Activated CD8-positive, alpha-beta T cell treated with anti-CD3 and anti-CD28 coated beads for 36 hours (primary cell): ENCODE measurements at regions not wholly inside any gene's neighbourhood (a gene's known extent, or its start where the extent isn't known, plus 50 kb on each side); places are given as distances from the start of the nearest gene placed in this dataset. TPM values are rescaled to one million over a fixed set of nuclear protein-coding genes. Genes with fewer than 3 reads are reported as not detected.

ENCODE experiments used
- ATAC-seq: fragments of 200-7000 bp; cut with Tn5 transposase; one replicate; pipeline ENCODE4 v1.10.0; 2021; ENCODE audit warnings: mild to moderate bottlenecking, moderate library complexity
- CTCF ChIA-PET: fragments of 350-600 bp; sonication (Branson Sonifier 250); formaldehyde crosslinking; loops from one replicate; lab custom pipeline; 2021; ENCODE audit warnings: antibody characterized with exemption; lab: Charles Lee
- POLR2A ChIA-PET: fragments of 350-600 bp; sonication (Branson Sonifier 250); formaldehyde crosslinking; loops from one replicate; lab custom pipeline; 2021; ENCODE audit warnings: antibody characterized with exemption; lab: Charles Lee
- DNase-seq: peaks from one replicate; pipeline ENCODE4 v3.0.0-alpha.2; 2020
- H3K27ac Mint-ChIP-seq: one replicate; pipeline ENCODE4 v1.8.0; 2021; ENCODE audit warnings: mild to moderate bottlenecking, mixed read lengths
- H3K27me3 Mint-ChIP-seq: one replicate; pipeline ENCODE4 v1.8.0; 2021; ENCODE audit warnings: mixed read lengths
- H3K36me3 Mint-ChIP-seq: one replicate; pipeline ENCODE4 v1.8.0; 2021; ENCODE audit warnings: low read depth, mixed read lengths
- H3K4me1 Mint-ChIP-seq: one replicate; pipeline ENCODE4 v1.8.0; 2021; ENCODE audit warnings: low read depth, mixed read lengths
- H3K4me3 Mint-ChIP-seq: one replicate; pipeline ENCODE4 v1.8.0; 2021; ENCODE audit warnings: mild to moderate bottlenecking, moderate library complexity, mixed read lengths
- H3K9me3 Mint-ChIP-seq: one replicate; pipeline ENCODE4 v1.8.0; 2021; ENCODE audit warnings: mixed read lengths
- intact Hi-C: fragments of 100-400 bp; cut with micrococcal nuclease; formaldehyde crosslinking; loops from one replicate; pipeline ENCODE4 v1.10.0; 2022
- microRNA-seq: library from miRNA; unstranded; fragments of <30 nt; microRNA quantifications from one replicate; pipeline ENCODE4 v1.2.0, GENCODE V29; 2022; ENCODE audit warnings: borderline microRNAs expressed, borderline replicate concordance
- TF ChIP-seq, protein P1 (sequence below): fragments of 200-600 bp; IDR thresholded peaks from one replicate; pipeline ENCODE4 v1.8.0; 2022; ENCODE audit warnings: antibody characterized with exemption, mild to moderate bottlenecking

DNA sequence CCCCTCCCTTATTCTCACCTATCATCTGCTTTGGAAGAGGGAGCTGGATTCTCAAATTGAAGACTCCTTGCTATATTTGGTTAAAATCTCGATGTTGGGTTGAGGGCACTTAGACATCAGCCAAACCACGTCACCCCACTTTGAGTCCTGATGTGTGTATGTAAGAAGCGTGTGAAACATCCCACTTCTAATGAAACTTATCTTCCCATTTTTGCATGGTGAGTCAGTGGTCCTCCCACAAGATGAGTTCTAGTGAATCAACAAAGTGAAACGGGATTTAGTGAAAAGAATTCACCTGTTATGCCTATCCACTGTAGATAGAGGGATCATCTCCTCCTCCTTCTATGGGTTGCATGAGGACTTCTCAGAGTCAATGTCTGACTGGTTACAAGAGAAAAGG is 51.4 kb upstream of the SPRED2 start:
- H3K36me3 Mint-ChIP-seq: no peaks in the 10 kb centered on the region
- H3K4me3 Mint-ChIP-seq: no peak overlapping the region
- ChIA-PET CTCF (no interaction called here), POLR2A (no interaction called here)
- no peaks in the 10 kb centered on the region for H3K4me1 Mint-ChIP-seq
- intact Hi-C loops: no loop called here
- no peak for ATAC-seq
- H3K27me3 Mint-ChIP-seq: peaks cover 5% of the 10 kb centered on the region
- H3K9me3 Mint-ChIP-seq: peaks cover 1% of the 10 kb centered on the region
- no peak overlapping the region for H3K27ac Mint-ChIP-seq
- no peak for DNase-seq
- TF ChIP-seq, protein P1, sequence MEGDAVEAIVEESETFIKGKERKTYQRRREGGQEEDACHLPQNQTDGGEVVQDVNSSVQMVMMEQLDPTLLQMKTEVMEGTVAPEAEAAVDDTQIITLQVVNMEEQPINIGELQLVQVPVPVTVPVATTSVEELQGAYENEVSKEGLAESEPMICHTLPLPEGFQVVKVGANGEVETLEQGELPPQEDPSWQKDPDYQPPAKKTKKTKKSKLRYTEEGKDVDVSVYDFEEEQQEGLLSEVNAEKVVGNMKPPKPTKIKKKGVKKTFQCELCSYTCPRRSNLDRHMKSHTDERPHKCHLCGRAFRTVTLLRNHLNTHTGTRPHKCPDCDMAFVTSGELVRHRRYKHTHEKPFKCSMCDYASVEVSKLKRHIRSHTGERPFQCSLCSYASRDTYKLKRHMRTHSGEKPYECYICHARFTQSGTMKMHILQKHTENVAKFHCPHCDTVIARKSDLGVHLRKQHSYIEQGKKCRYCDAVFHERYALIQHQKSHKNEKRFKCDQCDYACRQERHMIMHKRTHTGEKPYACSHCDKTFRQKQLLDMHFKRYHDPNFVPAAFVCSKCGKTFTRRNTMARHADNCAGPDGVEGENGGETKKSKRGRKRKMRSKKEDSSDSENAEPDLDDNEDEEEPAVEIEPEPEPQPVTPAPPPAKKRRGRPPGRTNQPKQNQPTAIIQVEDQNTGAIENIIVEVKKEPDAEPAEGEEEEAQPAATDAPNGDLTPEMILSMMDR: no peak

DNA sequence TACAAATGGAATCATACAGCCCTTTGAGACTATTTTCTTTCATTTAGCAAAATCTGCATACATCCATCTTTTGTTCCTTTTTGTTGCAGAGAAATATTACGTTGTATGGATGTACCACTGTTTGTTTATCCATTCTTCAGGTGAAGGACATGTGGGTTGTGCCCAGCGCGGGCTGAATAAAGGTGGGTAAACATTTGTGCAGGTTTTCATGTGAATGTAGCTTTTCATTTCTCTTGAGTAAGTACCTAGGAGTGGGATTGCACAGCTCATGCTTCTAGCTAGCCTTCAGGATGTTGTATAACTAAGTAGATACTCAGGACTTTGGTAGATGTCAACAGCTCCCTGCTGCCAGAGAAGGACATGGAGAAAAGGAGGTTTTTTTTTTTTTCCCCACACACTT is 50.6 kb upstream of the SPRED2 start:
- ChIA-PET CTCF (no interaction called here), POLR2A (interaction anchor here (0.6 kb wide), 1 partner anchor 90 kb away, joined by 3 read pairs; no protein-coding TSS in a partner anchor)
- DNase-seq (no peak), ATAC-seq (no peak)
- H3K36me3 Mint-ChIP-seq: no peaks in the 10 kb centered on the region
- TF ChIP-seq, protein P1: no peak
- intact Hi-C loops: no loop called here
- H3K9me3 Mint-ChIP-seq: peaks cover 1% of the 10 kb centered on the region
- H3K4me3 Mint-ChIP-seq: no peak overlapping the region
- no peak overlapping the region for H3K27ac Mint-ChIP-seq
- peaks cover 5% of the 10 kb centered on the region for H3K27me3 Mint-ChIP-seq
- H3K4me1 Mint-ChIP-seq: no peaks in the 10 kb centered on the region

Small RNAs in the stretch of these regions (microRNA-seq; reads per million reads assigned to microRNA genes)
- not detected for gene MIR4778
